H9 (cell line): ENCODE measurements at regions not wholly inside any gene's neighbourhood (a gene's known extent, or its start where the extent isn't known, plus 50 kb on each side); places are given as distances from the start of the nearest gene placed in this dataset.

Experiments used
- DNase-seq: peaks from one replicate; pipeline ENCODE4 v3.0.0-alpha.2; 2017
- H2AFZ ChIP-seq: one replicate; pipeline ENCODE4 v1.6.1; 2013; ENCODE audit warnings: mild to moderate bottlenecking, low read length, control low read depth, moderate library complexity
- H2AK5ac ChIP-seq: 2 replicates; pipeline ENCODE4 v1.6.1; 2013; ENCODE audit warnings: low read length, control low read depth, mixed read lengths; ENCODE audit not compliant: insufficient read length
- H2BK120ac ChIP-seq: one replicate; pipeline ENCODE4 v1.6.1; 2013; ENCODE audit warnings: low read depth, mild to moderate bottlenecking, low read length, control low read depth, inconsistent platforms; ENCODE audit not compliant: poor library complexity, severe bottlenecking
- H2BK12ac ChIP-seq: 2 replicates; pipeline ENCODE4 v1.6.1; 2013; ENCODE audit warnings: low read length, control low read depth, mixed read lengths, low read depth; ENCODE audit not compliant: insufficient read length
- H2BK15ac ChIP-seq: 2 replicates; pipeline ENCODE4 v1.6.1; 2013; ENCODE audit warnings: low read depth, low read length, control low read depth
- H2BK20ac ChIP-seq: one replicate; pipeline ENCODE4 v1.6.1; 2013; ENCODE audit warnings: low read depth, mild to moderate bottlenecking, low read length, control low read depth, inconsistent platforms; ENCODE audit not compliant: poor library complexity, severe bottlenecking
- H2BK5ac ChIP-seq: 2 replicates; pipeline ENCODE4 v1.6.1; 2013; ENCODE audit warnings: low read length, control low read depth, mixed read lengths; ENCODE audit not compliant: insufficient read length
- H3K14ac ChIP-seq: 2 replicates; pipeline ENCODE4 v1.6.1; 2013; ENCODE audit warnings: low read length, control low read depth; ENCODE audit not compliant: insufficient read depth
- H3K18ac ChIP-seq: 2 replicates; pipeline ENCODE4 v1.6.1; 2013; ENCODE audit warnings: low read depth, mild to moderate bottlenecking, mixed read lengths, low read length, control low read depth; ENCODE audit not compliant: insufficient read length
- H3K23ac ChIP-seq: 2 replicates; pipeline ENCODE4 v1.6.1; 2013; ENCODE audit warnings: low read length, control low read depth, mixed read lengths, low read depth; ENCODE audit not compliant: insufficient read length
- H3K23me2 ChIP-seq: 2 replicates; pipeline ENCODE4 v1.6.1; 2013; ENCODE audit warnings: low read depth, mild to moderate bottlenecking, mixed read lengths, low read length, control low read depth; ENCODE audit not compliant: insufficient read length, poor library complexity, severe bottlenecking
- H3K27ac ChIP-seq: 2 replicates; pipeline ENCODE4 v1.5.1; 2013; ENCODE audit warnings: low read length, control low read depth, mixed read lengths, low read depth; ENCODE audit not compliant: insufficient read length
- H3K27me3 ChIP-seq: 2 replicates; pipeline ENCODE4 v1.6.1; 2013; ENCODE audit warnings: low read length, control low read depth, inconsistent platforms; ENCODE audit not compliant: insufficient read depth
- H3K4ac ChIP-seq: 2 replicates; pipeline ENCODE4 v1.6.1; 2013; ENCODE audit warnings: low read depth, mild to moderate bottlenecking, control low read depth, inconsistent platforms, low read length, moderate library complexity
- H3K4me1 ChIP-seq: 2 replicates; pipeline ENCODE4 v1.6.1; 2013; ENCODE audit warnings: low read length, control low read depth, inconsistent platforms; ENCODE audit not compliant: insufficient read depth
- H3K4me2 ChIP-seq: 2 replicates; pipeline ENCODE4 v1.6.1; 2013; ENCODE audit warnings: low read length, control low read depth, mixed read lengths; ENCODE audit not compliant: insufficient read length, insufficient read depth
- H3K56ac ChIP-seq: 2 replicates; pipeline ENCODE4 v1.6.1; 2013; ENCODE audit warnings: low read depth, mild to moderate bottlenecking, mixed read lengths, low read length, control low read depth; ENCODE audit not compliant: insufficient read length
- H3K79me1 ChIP-seq: 2 replicates; pipeline ENCODE4 v1.6.1; 2013; ENCODE audit warnings: low read depth, mild to moderate bottlenecking, moderate library complexity, low read length, control low read depth, inconsistent platforms; ENCODE audit not compliant: insufficient read depth, poor library complexity, severe bottlenecking
- H3K79me2 ChIP-seq: 2 replicates; pipeline ENCODE4 v1.6.1; 2013; ENCODE audit warnings: low read length, control low read depth, inconsistent platforms; ENCODE audit not compliant: insufficient read depth
- H3K9ac ChIP-seq: 2 replicates; pipeline ENCODE4 v1.6.1; 2013; ENCODE audit warnings: low read length, control low read depth, mixed read lengths; ENCODE audit not compliant: insufficient read length; ENCODE audit errors: extremely low read depth
- H3K9me3 ChIP-seq: one replicate; pipeline ENCODE4 v1.6.1; 2013; ENCODE audit warnings: low read depth, low read length, inconsistent platforms; ENCODE audit not compliant: control insufficient read depth
- H3T11ph ChIP-seq: one replicate; pipeline ENCODE4 v1.6.1; 2013; ENCODE audit warnings: mild to moderate bottlenecking, low read length, control low read depth, inconsistent platforms
- H4K20me1 ChIP-seq: one replicate; pipeline ENCODE4 v1.6.1; 2013; ENCODE audit not compliant: control insufficient read depth, insufficient read length, insufficient read depth
- H4K5ac ChIP-seq: 2 replicates; pipeline ENCODE4 v1.6.1; 2013; ENCODE audit warnings: low read depth, mild to moderate bottlenecking, mixed read lengths, low read length, control low read depth; ENCODE audit not compliant: insufficient read length
- H4K8ac ChIP-seq: replicated peaks from 2 replicates; pipeline ENCODE4 v1.6.1; 2013; ENCODE audit warnings: low read length, control low read depth, mixed read lengths, low read depth; ENCODE audit not compliant: insufficient read length
- H4K91ac ChIP-seq: 2 replicates; pipeline ENCODE4 v1.6.1; 2013; ENCODE audit warnings: low read depth, mild to moderate bottlenecking, moderate library complexity, mixed read lengths, low read length, control low read depth; ENCODE audit not compliant: insufficient read length
- H3K27ac Mint-ChIP-seq, 3 experiments: 2 replicates in 2 of 3; 3 replicates in 1 of 3; pipeline ENCODE4 v1.8.0; 2020 to 2021; ENCODE audit warnings: mixed read lengths in 3 of 3, mild to moderate bottlenecking in 1 of 3, moderate library complexity in 1 of 3
- H3K27me3 Mint-ChIP-seq: 2 replicates; pipeline ENCODE4 v1.8.0; 2021; ENCODE audit warnings: low read depth, mild to moderate bottlenecking, moderate library complexity, mixed read lengths
- H3K36me3 Mint-ChIP-seq, 3 experiments: 2 replicates in 2 of 3; 3 replicates in 1 of 3; pipeline ENCODE4 v1.8.0; 2020 to 2021; ENCODE audit warnings: low read depth in 3 of 3, mixed read lengths in 3 of 3; ENCODE audit not compliant: insufficient read depth in 1 of 3
- H3K4me1 Mint-ChIP-seq, 2 experiments: 2 replicates each; pipeline ENCODE4 v1.8.0; 2020; ENCODE audit warnings: mixed read lengths in 2 of 2
- H3K4me3 Mint-ChIP-seq, 2 experiments: 2 replicates in 1 of 2; 3 replicates in 1 of 2; pipeline ENCODE4 v1.8.0; 2020 to 2021; ENCODE audit warnings: mild to moderate bottlenecking in 2 of 2, mixed read lengths in 2 of 2, moderate library complexity in 1 of 2
- H3K9me3 Mint-ChIP-seq, 2 experiments: 2 replicates in 1 of 2; 3 replicates in 1 of 2; pipeline ENCODE4 v1.8.0; 2020; ENCODE audit warnings: mild to moderate bottlenecking in 2 of 2, mixed read lengths in 2 of 2, moderate library complexity in 1 of 2
- CTCF ChIP-seq: fragments of 200-600 bp; sonication (generic); conservative IDR thresholded peaks from 3 replicates; pipeline ENCODE4 v1.8.0; 2021; ENCODE audit warnings: antibody characterized with exemption, mild to moderate bottlenecking
- WGBS: extraction: QIAGEN DNeasy Blood & Tissue Kit; methylation state at CpG from one replicate; pipeline ENCODE4 v1.1.7; 2013; ENCODE audit warnings: missing lambda C conversion rate, low lambda C conversion rate, mixed read lengths; ENCODE audit not compliant: insufficient read length; ENCODE audit errors: extremely low coverage; 5-methylcytosine and 5-hydroxymethylcytosine counted together

- DNase-seq, result no peak
- H2BK5ac ChIP-seq, result no peak overlapping the region
- no peak overlapping the region for H3T11ph ChIP-seq
- no peak overlapping the region for H3K4ac ChIP-seq
- Mint-ChIP-seq H3K4me3 (no peak overlapping the region), H3K9me3 (peaks cover 0 to 2% of the 10 kb centered on the region in 2 experiments; a peak in 2 of 5 replicates), H3K4me1 (peaks cover 12 to 16% of the 10 kb centered on the region in 2 experiments), H3K27ac (no peak overlapping the region), H3K36me3 (no peaks in the 10 kb centered on the region), H3K27me3 (no peaks in the 10 kb centered on the region)
- no peak overlapping the region for H3K18ac ChIP-seq
- H4K20me1 ChIP-seq, result no peaks in the 10 kb centered on the region
- H2AFZ ChIP-seq, result no peak overlapping the region
- no peak overlapping the region for H3K56ac ChIP-seq
- H4K91ac ChIP-seq, result no peak overlapping the region
- H3K9me3 ChIP-seq, result no peaks in the 10 kb centered on the region
- no peak overlapping the region for H2BK20ac ChIP-seq
- H4K5ac ChIP-seq, result no peak overlapping the region
- no peak overlapping the region for H2BK15ac ChIP-seq
- H3K27me3 ChIP-seq, result no peaks in the 10 kb centered on the region
- H3K9ac ChIP-seq, result no peak overlapping the region
- no peak overlapping the region for H2AK5ac ChIP-seq
- no peaks in the 10 kb centered on the region for H3K23me2 ChIP-seq
- no CpG with 5 or more reads among the region's 12 CpGs for WGBS
- no peak overlapping the region for H4K8ac ChIP-seq
- no peak overlapping the region for H3K27ac ChIP-seq
- H3K4me1 ChIP-seq, result no peaks in the 10 kb centered on the region
- H3K79me1 ChIP-seq, result no peaks in the 10 kb centered on the region
- H3K23ac ChIP-seq, result no peak overlapping the region
- H2BK12ac ChIP-seq, result no peak overlapping the region
- H3K14ac ChIP-seq, result no peak overlapping the region
- H3K4me2 ChIP-seq, result no peak overlapping the region
- no peak overlapping the region for H2BK120ac ChIP-seq
- H3K79me2 ChIP-seq, result no peaks in the 10 kb centered on the region
- no peak for TF ChIP-seq CTCF
These were observed 104.4 kb downstream of the ZNF486 start for GRCh38 chr19:20271215-20271926.
